ENCODE measurements at regions not wholly inside any gene's neighbourhood (a gene's known extent, or its start where the extent isn't known, plus 50 kb on each side); places are given as distances from the start of the nearest gene placed in this dataset.

DNA sequence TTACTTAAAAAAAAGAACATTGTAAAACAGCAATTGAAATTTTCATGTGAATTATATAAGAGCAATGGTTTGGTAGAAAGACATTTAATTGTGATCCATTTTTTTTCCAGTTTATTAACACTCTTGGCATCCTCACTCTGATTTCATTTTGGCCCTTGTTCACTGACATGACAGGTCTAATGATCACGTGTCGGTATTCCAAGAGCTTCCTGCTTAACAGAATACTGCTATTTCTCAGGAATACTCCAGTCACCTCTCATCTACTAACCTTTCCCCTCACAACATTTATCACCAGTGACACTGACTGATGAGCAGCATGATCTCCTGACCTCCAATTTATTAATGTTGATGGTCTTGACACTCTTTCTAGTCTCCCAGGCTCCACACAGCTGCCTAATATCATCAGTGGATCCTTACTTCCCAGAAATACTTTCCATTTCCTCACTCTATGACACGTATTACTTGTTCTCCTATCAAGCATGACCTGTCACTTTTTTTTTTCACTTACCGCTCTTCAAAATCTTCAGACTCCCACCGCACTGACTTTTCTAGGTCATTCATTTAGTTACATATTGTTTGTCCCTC lies 847.8 kb upstream of the SLIT2 start:
- H3K9me3 ChIP-seq (ENCODE audit: control insufficient read depth, low read length) = peaks cover 6% of the 10 kb centered on the region
- no peaks in the 10 kb centered on the region for H3K36me3 ChIP-seq (ENCODE audit: control insufficient read depth, insufficient read depth, low read length)
- no peaks in the 10 kb centered on the region for H3K4me1 ChIP-seq (ENCODE audit: control insufficient read depth, insufficient read depth, low read length, poor library complexity, severe bottlenecking)
- no peak for DNase-seq
- H3K27me3 ChIP-seq (replicated peaks; ENCODE audit: control insufficient read depth, insufficient read depth, low read length, poor library complexity, severe bottlenecking) = no peaks in the 10 kb centered on the region
- H3K27ac ChIP-seq (ENCODE audit: insufficient read depth, low read length, poor library complexity, severe bottlenecking) = no peak overlapping the region
- H3K4me3 ChIP-seq (ENCODE audit: insufficient read depth, low read depth, low read length, poor library complexity, severe bottlenecking) = no peak overlapping the region

- no peak overlapping the region for H3K4me3 ChIP-seq (ENCODE audit: insufficient read depth, low read depth, low read length, poor library complexity, severe bottlenecking)
- H3K4me1 ChIP-seq (ENCODE audit: control insufficient read depth, insufficient read depth, low read length, poor library complexity, severe bottlenecking) = no peaks in the 10 kb centered on the region
- H3K27me3 ChIP-seq (replicated peaks; ENCODE audit: control insufficient read depth, insufficient read depth, low read length, poor library complexity, severe bottlenecking) = no peaks in the 10 kb centered on the region
- H3K9me3 ChIP-seq (ENCODE audit: control insufficient read depth, low read length) = peaks cover 6% of the 10 kb centered on the region
- H3K27ac ChIP-seq (ENCODE audit: insufficient read depth, low read length, poor library complexity, severe bottlenecking) = no peak overlapping the region
- H3K36me3 ChIP-seq (ENCODE audit: control insufficient read depth, insufficient read depth, low read length) = no peaks in the 10 kb centered on the region
- no peak for DNase-seq
Observed at GRCh38 chr4:19402581-19403065, 849.1 kb upstream of the SLIT2 start.

- no peak for DNase-seq
- H3K27ac ChIP-seq (ENCODE audit: insufficient read depth, low read length, poor library complexity, severe bottlenecking) = no peak overlapping the region
- H3K4me1 ChIP-seq (ENCODE audit: control insufficient read depth, insufficient read depth, low read length, poor library complexity, severe bottlenecking) = no peaks in the 10 kb centered on the region
- H3K36me3 ChIP-seq (ENCODE audit: control insufficient read depth, insufficient read depth, low read length) = no peaks in the 10 kb centered on the region
- peaks cover 6% of the 10 kb centered on the region for H3K9me3 ChIP-seq (ENCODE audit: control insufficient read depth, low read length)
- H3K4me3 ChIP-seq (ENCODE audit: insufficient read depth, low read depth, low read length, poor library complexity, severe bottlenecking) = no peak overlapping the region
- H3K27me3 ChIP-seq (replicated peaks; ENCODE audit: control insufficient read depth, insufficient read depth, low read length, poor library complexity, severe bottlenecking) = no peaks in the 10 kb centered on the region
Observed at GRCh38 chr4:19401301-19402080, 850.2 kb upstream of the SLIT2 start.

- H3K4me1 ChIP-seq (ENCODE audit: control insufficient read depth, insufficient read depth, low read length, poor library complexity, severe bottlenecking) = no peaks in the 10 kb centered on the region
- no peak overlapping the region for H3K4me3 ChIP-seq (ENCODE audit: insufficient read depth, low read depth, low read length, poor library complexity, severe bottlenecking)
- H3K36me3 ChIP-seq (ENCODE audit: control insufficient read depth, insufficient read depth, low read length) = no peaks in the 10 kb centered on the region
- H3K27ac ChIP-seq (ENCODE audit: insufficient read depth, low read length, poor library complexity, severe bottlenecking) = no peak overlapping the region
- H3K27me3 ChIP-seq (replicated peaks; ENCODE audit: control insufficient read depth, insufficient read depth, low read length, poor library complexity, severe bottlenecking) = no peaks in the 10 kb centered on the region
- H3K9me3 ChIP-seq (ENCODE audit: control insufficient read depth, low read length) = peaks cover 4% of the 10 kb centered on the region
- no peak for DNase-seq
Observed at GRCh38 chr4:19400820-19401219, 850.9 kb upstream of the SLIT2 start.

- Histone ChIP-seq H3K36me3 (ENCODE audit: control insufficient read depth, insufficient read depth, low read length) (no peaks in the 10 kb centered on the region), H3K27ac (ENCODE audit: insufficient read depth, low read length, poor library complexity, severe bottlenecking) (no peak overlapping the region), H3K27me3 (replicated peaks; ENCODE audit: control insufficient read depth, insufficient read depth, low read length, poor library complexity, severe bottlenecking) (no peaks in the 10 kb centered on the region), H3K4me3 (ENCODE audit: insufficient read depth, low read depth, low read length, poor library complexity, severe bottlenecking) (no peak overlapping the region), H3K4me1 (ENCODE audit: control insufficient read depth, insufficient read depth, low read length, poor library complexity, severe bottlenecking) (no peaks in the 10 kb centered on the region), H3K9me3 (ENCODE audit: control insufficient read depth, low read length) (no peaks in the 10 kb centered on the region)
- no peak for DNase-seq
Observed at GRCh38 chr4:19399001-19399400, 852.7 kb upstream of the SLIT2 start.

- Histone ChIP-seq H3K36me3 (ENCODE audit: control insufficient read depth, insufficient read depth, low read length) (no peaks in the 10 kb centered on the region), H3K27me3 (replicated peaks; ENCODE audit: control insufficient read depth, insufficient read depth, low read length, poor library complexity, severe bottlenecking) (no peaks in the 10 kb centered on the region), H3K4me3 (ENCODE audit: insufficient read depth, low read depth, low read length, poor library complexity, severe bottlenecking) (no peak overlapping the region), H3K9me3 (ENCODE audit: control insufficient read depth, low read length) (no peaks in the 10 kb centered on the region), H3K27ac (ENCODE audit: insufficient read depth, low read length, poor library complexity, severe bottlenecking) (no peak overlapping the region), H3K4me1 (ENCODE audit: control insufficient read depth, insufficient read depth, low read length, poor library complexity, severe bottlenecking) (no peaks in the 10 kb centered on the region)
- DNase-seq = no peak
Observed at GRCh38 chr4:19386786-19387185, 864.9 kb upstream of the SLIT2 start.

DNA sequence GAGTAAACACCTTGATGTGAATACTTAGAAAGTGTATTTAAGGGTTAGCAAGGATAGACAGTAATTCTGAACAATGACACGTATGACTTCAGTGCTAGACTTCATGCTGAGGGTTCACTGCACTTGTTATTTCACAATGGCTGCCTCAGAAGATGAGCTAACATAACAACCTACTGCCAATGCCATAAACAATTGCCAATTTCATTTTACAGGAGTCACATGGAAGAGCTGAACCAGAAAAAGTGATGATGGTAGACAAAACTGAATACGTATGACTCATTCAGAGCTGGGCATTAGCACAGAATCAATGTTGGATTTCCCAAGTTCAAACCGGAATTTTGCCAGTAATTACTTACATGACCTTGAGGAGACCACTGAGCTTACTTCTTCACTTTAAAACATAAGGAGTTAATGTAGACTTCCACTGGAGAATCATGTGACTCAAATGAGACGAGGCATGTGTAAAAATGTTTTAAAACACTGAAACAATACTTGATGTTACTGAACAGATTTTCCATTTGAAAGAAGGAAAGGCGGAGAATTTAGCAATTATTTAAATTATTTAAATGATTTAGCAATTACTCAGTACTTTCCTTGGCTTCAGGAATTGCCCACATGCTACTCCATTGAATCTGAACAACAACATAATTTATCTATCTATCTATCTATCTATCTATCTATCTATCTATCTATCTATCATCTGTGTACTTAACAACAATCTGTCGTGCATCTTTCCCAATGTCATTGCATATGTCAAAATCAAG lies 868.5 kb upstream of the SLIT2 start:
- no peak overlapping the region for H3K4me3 ChIP-seq (ENCODE audit: insufficient read depth, low read depth, low read length, poor library complexity, severe bottlenecking)
- H3K27ac ChIP-seq (ENCODE audit: insufficient read depth, low read length, poor library complexity, severe bottlenecking) = no peak overlapping the region
- H3K9me3 ChIP-seq (ENCODE audit: control insufficient read depth, low read length) = no peaks in the 10 kb centered on the region
- H3K4me1 ChIP-seq (ENCODE audit: control insufficient read depth, insufficient read depth, low read length, poor library complexity, severe bottlenecking) = no peaks in the 10 kb centered on the region
- no peaks in the 10 kb centered on the region for H3K36me3 ChIP-seq (ENCODE audit: control insufficient read depth, insufficient read depth, low read length)
- H3K27me3 ChIP-seq (replicated peaks; ENCODE audit: control insufficient read depth, insufficient read depth, low read length, poor library complexity, severe bottlenecking) = no peaks in the 10 kb centered on the region
- DNase-seq = no peak

DNA sequence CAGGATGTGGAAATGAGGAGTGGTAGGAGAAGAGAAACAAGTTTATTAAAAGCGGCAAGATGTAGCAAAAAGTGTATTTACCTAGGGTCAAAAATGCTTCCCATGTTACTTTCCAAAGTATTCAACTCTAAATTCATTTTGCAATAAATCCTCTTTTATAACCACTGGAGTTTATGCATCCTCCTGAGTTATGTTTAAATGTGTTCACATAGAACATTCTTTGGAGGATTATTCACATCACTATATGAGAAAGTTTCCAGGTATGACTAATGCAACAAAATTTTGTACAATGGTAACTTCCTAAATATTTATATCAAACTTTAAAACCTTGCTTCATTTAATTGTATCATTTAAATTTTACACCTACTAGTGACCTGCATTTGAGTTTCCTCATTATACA lies 870.6 kb upstream of the SLIT2 start:
- no peaks in the 10 kb centered on the region for H3K36me3 ChIP-seq (ENCODE audit: control insufficient read depth, insufficient read depth, low read length)
- no peak overlapping the region for H3K4me3 ChIP-seq (ENCODE audit: insufficient read depth, low read depth, low read length, poor library complexity, severe bottlenecking)
- H3K27me3 ChIP-seq (replicated peaks; ENCODE audit: control insufficient read depth, insufficient read depth, low read length, poor library complexity, severe bottlenecking) = no peaks in the 10 kb centered on the region
- H3K4me1 ChIP-seq (ENCODE audit: control insufficient read depth, insufficient read depth, low read length, poor library complexity, severe bottlenecking) = no peaks in the 10 kb centered on the region
- DNase-seq = no peak
- no peaks in the 10 kb centered on the region for H3K9me3 ChIP-seq (ENCODE audit: control insufficient read depth, low read length)
- H3K27ac ChIP-seq (ENCODE audit: insufficient read depth, low read length, poor library complexity, severe bottlenecking) = no peak overlapping the region

DNA sequence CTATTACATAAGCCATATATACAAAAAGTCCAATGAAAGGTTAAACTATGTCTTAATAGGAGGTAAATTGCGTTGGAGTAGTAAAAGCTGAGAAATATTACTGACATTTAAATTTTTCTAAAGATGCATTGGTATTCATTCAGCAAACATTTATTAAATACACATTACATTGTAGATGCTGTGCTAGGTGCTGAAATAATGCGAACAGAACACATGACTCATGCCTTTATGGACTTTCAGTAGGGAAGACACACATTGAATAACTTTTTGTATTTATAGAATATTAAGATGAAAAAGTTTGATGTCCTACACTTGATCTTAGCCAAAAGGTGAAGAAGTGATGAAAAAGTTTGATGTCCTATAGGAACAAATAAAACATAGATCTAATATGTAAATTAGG lies 871.1 kb upstream of the SLIT2 start:
- no peaks in the 10 kb centered on the region for H3K36me3 ChIP-seq (ENCODE audit: control insufficient read depth, insufficient read depth, low read length)
- no peaks in the 10 kb centered on the region for H3K9me3 ChIP-seq (ENCODE audit: control insufficient read depth, low read length)
- no peak overlapping the region for H3K27ac ChIP-seq (ENCODE audit: insufficient read depth, low read length, poor library complexity, severe bottlenecking)
- DNase-seq = no peak
- H3K4me3 ChIP-seq (ENCODE audit: insufficient read depth, low read depth, low read length, poor library complexity, severe bottlenecking) = no peak overlapping the region
- no peaks in the 10 kb centered on the region for H3K4me1 ChIP-seq (ENCODE audit: control insufficient read depth, insufficient read depth, low read length, poor library complexity, severe bottlenecking)
- H3K27me3 ChIP-seq (replicated peaks; ENCODE audit: control insufficient read depth, insufficient read depth, low read length, poor library complexity, severe bottlenecking) = no peaks in the 10 kb centered on the region

- Histone ChIP-seq H3K4me1 (ENCODE audit: control insufficient read depth, insufficient read depth, low read length, poor library complexity, severe bottlenecking) (no peaks in the 10 kb centered on the region), H3K4me3 (ENCODE audit: insufficient read depth, low read depth, low read length, poor library complexity, severe bottlenecking) (no peak overlapping the region), H3K9me3 (ENCODE audit: control insufficient read depth, low read length) (no peaks in the 10 kb centered on the region), H3K27me3 (replicated peaks; ENCODE audit: control insufficient read depth, insufficient read depth, low read length, poor library complexity, severe bottlenecking) (no peaks in the 10 kb centered on the region), H3K27ac (ENCODE audit: insufficient read depth, low read length, poor library complexity, severe bottlenecking) (no peak overlapping the region), H3K36me3 (ENCODE audit: control insufficient read depth, insufficient read depth, low read length) (no peaks in the 10 kb centered on the region)
- no peak for DNase-seq
Observed at GRCh38 chr4:19379191-19379708, 872.5 kb upstream of the SLIT2 start.
